Uterus (tissue), 2 donors: ENCODE measurements at regions not wholly inside any gene's neighbourhood (a gene's known extent, or its start where the extent isn't known, plus 50 kb on each side); places are given as distances from the start of the nearest gene placed in this dataset.

ENCODE experiments used
- POLR2A ChIP-seq, 2 donors: fragments of 450-650 bp; IDR thresholded peaks; one replicate each; pipeline ENCODE4 v1.6.1; 2016; ENCODE audit warnings: antibody characterized with exemption in 2 of 2, mild to moderate bottlenecking in 1 of 2, moderate library complexity in 1 of 2
- TF ChIP-seq, protein P1 (sequence below), 4 experiments: fragments of 200-600 bp in 2 of 4; fragments of 450-650 bp in 2 of 4; sonication (generic) in 2 of 4; IDR thresholded peaks; one replicate each; pipeline ENCODE4 v1.5.1; 2016 to 2019; ENCODE audit warnings: antibody characterized with exemption in 4 of 4, mild to moderate bottlenecking in 2 of 4, moderate library complexity in 1 of 4

DNA sequence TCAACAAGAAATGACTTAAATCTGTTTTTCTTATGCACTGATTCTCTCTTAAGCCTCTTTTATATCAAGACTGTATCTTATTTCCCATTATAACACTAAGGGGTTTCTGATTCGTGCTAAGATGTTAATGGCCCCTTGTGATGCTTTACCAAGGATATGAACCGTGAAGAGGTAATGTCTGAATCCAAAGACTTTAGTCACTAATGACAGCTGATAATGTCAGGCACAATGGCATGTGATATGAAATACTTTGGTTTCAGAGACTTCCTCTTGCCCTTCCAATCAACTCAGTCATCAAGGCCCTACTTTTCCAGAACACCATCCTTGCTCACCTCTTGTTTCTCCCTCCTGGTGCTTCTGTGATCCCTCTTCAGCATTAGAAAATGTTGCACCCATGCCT is 262.8 kb downstream of the KCNE4 start:
- TF ChIP-seq POLR2A (IDR thresholded peaks at IDR 0.05): no peak
- TF ChIP-seq, protein P1, sequence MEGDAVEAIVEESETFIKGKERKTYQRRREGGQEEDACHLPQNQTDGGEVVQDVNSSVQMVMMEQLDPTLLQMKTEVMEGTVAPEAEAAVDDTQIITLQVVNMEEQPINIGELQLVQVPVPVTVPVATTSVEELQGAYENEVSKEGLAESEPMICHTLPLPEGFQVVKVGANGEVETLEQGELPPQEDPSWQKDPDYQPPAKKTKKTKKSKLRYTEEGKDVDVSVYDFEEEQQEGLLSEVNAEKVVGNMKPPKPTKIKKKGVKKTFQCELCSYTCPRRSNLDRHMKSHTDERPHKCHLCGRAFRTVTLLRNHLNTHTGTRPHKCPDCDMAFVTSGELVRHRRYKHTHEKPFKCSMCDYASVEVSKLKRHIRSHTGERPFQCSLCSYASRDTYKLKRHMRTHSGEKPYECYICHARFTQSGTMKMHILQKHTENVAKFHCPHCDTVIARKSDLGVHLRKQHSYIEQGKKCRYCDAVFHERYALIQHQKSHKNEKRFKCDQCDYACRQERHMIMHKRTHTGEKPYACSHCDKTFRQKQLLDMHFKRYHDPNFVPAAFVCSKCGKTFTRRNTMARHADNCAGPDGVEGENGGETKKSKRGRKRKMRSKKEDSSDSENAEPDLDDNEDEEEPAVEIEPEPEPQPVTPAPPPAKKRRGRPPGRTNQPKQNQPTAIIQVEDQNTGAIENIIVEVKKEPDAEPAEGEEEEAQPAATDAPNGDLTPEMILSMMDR (IDR thresholded peaks at IDR 0.05): no peak
